GM12878 (cell line): ENCODE measurements at regions not wholly inside any gene's neighbourhood (a gene's known extent, or its start where the extent isn't known, plus 50 kb on each side); places are given as distances from the start of the nearest gene placed in this dataset.

Experiments used
- ATAC-seq: fragments of 200-7000 bp; cut with Tn5 transposase; 3 replicates; pipeline ENCODE4 v1.9.1; 2020; ENCODE audit warnings: mild to moderate bottlenecking, moderate library complexity
- BruUV-seq: library from RNA; stranded (reverse); fragments of 400-500 nt; replicated peaks from 2 replicates; lab custom pipeline; 2021; lab: Mats Ljungman, UMichigan
- CTCF ChIA-PET: fragments of 300-600 bp; sonication (Branson Sonifier 250); formaldehyde crosslinking; extraction: SDS; loops from one replicate; lab custom pipeline; 2021; ENCODE audit warnings: inconsistent platforms; lab: Yijun Ruan, JAX
- POLR2A ChIA-PET: fragments of 350-600 bp; formaldehyde crosslinking; extraction: SDS; loops from one replicate; lab custom pipeline; 2021; ENCODE audit warnings: inconsistent platforms; lab: Charles Lee
- RAD21 ChIA-PET: fragments of 300-600 bp; sonication (Branson Sonifier 250); formaldehyde crosslinking; loops from one replicate; lab custom pipeline; 2023; ENCODE audit warnings: antibody characterized with exemption; ENCODE audit not compliant: unreplicated experiment; lab: Charles Lee
- SMC1A ChIA-PET: fragments of 300-600 bp; sonication (Branson Sonifier 250); formaldehyde crosslinking; loops from one replicate; lab custom pipeline; 2023; ENCODE audit not compliant: unreplicated experiment, uncharacterized antibody; lab: Charles Lee
- DNase-seq: peaks from one replicate; pipeline ENCODE4 v3.0.0-alpha.2; 2011; ENCODE audit warnings: low read depth, low spot score
- FAIRE-seq: peaks from 3 replicates; lab custom pipeline; 2011; peaks lifted over from hg19 to GRCh38; lab: Jason Lieb, UNC
- H2AFZ ChIP-seq: 2 replicates; pipeline ENCODE4 v1.6.0; 2011; ENCODE audit warnings: low read depth, low read length, control low read depth; ENCODE audit not compliant: control insufficient read depth
- H3K27ac ChIP-seq: 2 replicates; pipeline ENCODE4 v1.5.1; 2011; ENCODE audit warnings: control low read depth; ENCODE audit not compliant: control insufficient read depth, insufficient read depth
- H3K27me3 ChIP-seq, 2 experiments: replicated peaks in 1 of 2; 2 replicates each; pipeline versions ENCODE4 v1.6.0 to v1.6.1; 2011; ENCODE audit warnings: low read length in 1 of 2; ENCODE audit not compliant: control insufficient read depth in 2 of 2, insufficient read depth in 2 of 2
- H3K36me3 ChIP-seq, 2 experiments: 2 replicates each; pipeline ENCODE4 v1.5.1; 2011; ENCODE audit warnings: low read length in 1 of 2; ENCODE audit not compliant: control insufficient read depth in 2 of 2, insufficient read depth in 2 of 2
- H3K4me1 ChIP-seq: 2 replicates; pipeline ENCODE4 v1.6.1; 2011; ENCODE audit warnings: mild to moderate bottlenecking, low read length, moderate library complexity, mixed read lengths; ENCODE audit not compliant: control insufficient read depth, insufficient read depth
- H3K4me2 ChIP-seq: 2 replicates; pipeline ENCODE4 v1.6.0; 2011; ENCODE audit warnings: control low read depth; ENCODE audit not compliant: control insufficient read depth, insufficient read depth
- H3K4me3 ChIP-seq: fragments of 200-600 bp; sonication (generic); 2 replicates; pipeline ENCODE4 v1.5.1; 2016
- H3K79me2 ChIP-seq: 2 replicates; pipeline ENCODE4 v1.6.0; 2011; ENCODE audit warnings: low read length; ENCODE audit not compliant: control insufficient read depth, insufficient read depth
- H3K9ac ChIP-seq: 2 replicates; pipeline ENCODE4 v1.8.0; 2011; ENCODE audit warnings: low read length, control low read depth, mixed read lengths; ENCODE audit not compliant: control insufficient read depth, insufficient read depth
- H3K9me3 ChIP-seq: replicated peaks from 3 replicates; pipeline ENCODE4 v1.5.1; 2011; ENCODE audit warnings: mild to moderate bottlenecking, low read length; ENCODE audit not compliant: control insufficient read depth, insufficient read depth
- H4K20me1 ChIP-seq: 2 replicates; pipeline ENCODE4 v1.6.0; 2011; ENCODE audit not compliant: control insufficient read depth, insufficient read depth
- CBX3 ChIP-seq: fragments of 200-600 bp; sonication (generic); IDR thresholded peaks from 2 replicates; pipeline ENCODE4 v1.6.1; 2016; ENCODE audit warnings: low read depth, borderline replicate concordance
- CREM ChIP-seq: IDR thresholded peaks from 2 replicates; pipeline ENCODE4 v1.6.1; 2014; ENCODE audit warnings: antibody characterized with exemption, low read depth
- FOS ChIP-seq: IDR thresholded peaks from 3 replicates; pipeline ENCODE4 v1.6.1; 2011; ENCODE audit warnings: borderline replicate concordance; ENCODE audit not compliant: insufficient read length; ENCODE audit errors: extremely low read depth
- HDAC2 ChIP-seq: fragments of 200-600 bp; sonication (generic); IDR thresholded peaks from 2 replicates; pipeline ENCODE4 v1.6.1; 2017
- IKZF1 ChIP-seq: fragments of 450-650 bp; conservative IDR thresholded peaks from 2 replicates; pipeline ENCODE4 v1.6.1; 2017; ENCODE audit warnings: antibody characterized with exemption, mild to moderate bottlenecking
- MAX ChIP-seq: IDR thresholded peaks from 2 replicates; pipeline ENCODE4 v1.6.1; 2012; ENCODE audit warnings: low read depth, low read length, improper control_type of control experiment
- MYC ChIP-seq: IDR thresholded peaks from 2 replicates; pipeline ENCODE4 v1.6.1; 2011; ENCODE audit warnings: mild to moderate bottlenecking, low read length, moderate library complexity, inconsistent platforms; ENCODE audit not compliant: insufficient read depth, insufficient replicate concordance, insufficient read length, severe bottlenecking
- PBX3 ChIP-seq: IDR thresholded peaks from 2 replicates; pipeline ENCODE4 v1.6.1; 2011; ENCODE audit warnings: mild to moderate bottlenecking, low read depth, low read length, moderate library complexity; ENCODE audit not compliant: insufficient replicate concordance
- PML ChIP-seq: IDR thresholded peaks from 2 replicates; pipeline ENCODE4 v1.6.1; 2012; ENCODE audit warnings: low read length, inconsistent platforms
- POLR2AphosphoS2 ChIP-seq: IDR thresholded peaks from 2 replicates; pipeline ENCODE4 v1.6.1; 2011; ENCODE audit warnings: low read depth, mild to moderate bottlenecking, low read length, improper control_type of control experiment, moderate library complexity
- SMARCA5 ChIP-seq: fragments of 450-650 bp; IDR thresholded peaks from 2 replicates; pipeline ENCODE4 v1.6.1; 2017; ENCODE audit warnings: mild to moderate bottlenecking
- ZBTB40 ChIP-seq: fragments of 450-650 bp; IDR thresholded peaks from 2 replicates; pipeline ENCODE4 v1.6.1; 2016; ENCODE audit warnings: mild to moderate bottlenecking, moderate library complexity, borderline replicate concordance
- ZNF622 ChIP-seq: fragments of 450-650 bp; IDR thresholded peaks from 2 replicates; pipeline ENCODE4 v1.6.1; 2017; ENCODE audit warnings: mild to moderate bottlenecking, inconsistent platforms
- ZSCAN29 ChIP-seq: fragments of 450-650 bp; IDR thresholded peaks from 2 replicates; pipeline ENCODE4 v1.6.1; 2017; ENCODE audit warnings: mild to moderate bottlenecking, moderate library complexity
- whole genome bisulfite sequencing: methylation state at CpG from one replicate; pipeline ENCODE4 v1.1.6; 2016; ENCODE audit warnings: low lambda C conversion rate; ENCODE audit not compliant: insufficient replicate concordance, insufficient coverage; ENCODE audit errors: missing lambda C conversion rate; 5-methylcytosine and 5-hydroxymethylcytosine counted together
- in situ Hi-C: fragments of 300-500 bp; cut with MboI; formaldehyde crosslinking; loops from 9 replicates; pipeline ENCODE4 v1.14.3; 2018; ENCODE audit warnings: mixed read lengths
- intact Hi-C: fragments of 100-400 bp; cut with micrococcal nuclease; formaldehyde crosslinking; loops from one replicate; pipeline ENCODE4 v1.14.2; 2022; ENCODE audit not compliant: unreplicated experiment

GRCh38 chr11:107198490-107199007 lies 180.3 kb upstream of the GUCY1A2 start:
- WGBS, result 14% methylated on average over 1 of the region's 1 CpG
- Histone ChIP-seq H3K36me3 (no peaks in the 10 kb centered on the region), H3K27ac (no peak overlapping the region), H3K27me3 (no peaks in the 10 kb centered on the region), H3K4me1 (no peaks in the 10 kb centered on the region), H3K4me3 (no peak overlapping the region), H3K4me2 (no peak overlapping the region), H3K9ac (no peak overlapping the region), H3K79me2 (no peaks in the 10 kb centered on the region), H2AFZ (no peak overlapping the region), H4K20me1 (no peaks in the 10 kb centered on the region), H3K9me3 (no peaks in the 10 kb centered on the region)
- no peak for TF ChIP-seq FOS
- no peak for TF ChIP-seq ZNF622
- SMC1A ChIA-PET, result no interaction called here
- FAIRE-seq, result no peak
- RAD21 ChIA-PET, result no interaction called here
- CTCF ChIA-PET, result no interaction called here
- DNase-seq, result no peak
- POLR2A ChIA-PET, result no interaction called here
- in situ Hi-C loops, result no loop called here
- BruUV-seq, result no TSS peak
- intact Hi-C loops, result no loop called here
- ATAC-seq, result no peak

GRCh38 chr11:107197932-107198331 lies 179.7 kb upstream of the GUCY1A2 start:
- ChIA-PET SMC1A (no interaction called here), POLR2A (no interaction called here), CTCF (no interaction called here), RAD21 (no interaction called here)
- no peaks in the 10 kb centered on the region for H3K27me3 ChIP-seq
- no peak overlapping the region for H3K4me2 ChIP-seq
- no peak for FAIRE-seq
- H3K27ac ChIP-seq, result no peak overlapping the region
- 36% methylated on average over 2 of the region's 2 CpGs for WGBS
- no peaks in the 10 kb centered on the region for H3K79me2 ChIP-seq
- H4K20me1 ChIP-seq, result no peaks in the 10 kb centered on the region
- in situ Hi-C loops, result no loop called here
- H3K4me1 ChIP-seq, result no peaks in the 10 kb centered on the region
- no peaks in the 10 kb centered on the region for H3K36me3 ChIP-seq
- no peak for DNase-seq
- H2AFZ ChIP-seq, result no peak overlapping the region
- H3K9me3 ChIP-seq, result no peaks in the 10 kb centered on the region
- ATAC-seq, result no peak
- intact Hi-C loops, result no loop called here
- no peak overlapping the region for H3K4me3 ChIP-seq
- H3K9ac ChIP-seq, result no peak overlapping the region
- no TSS peak for BruUV-seq
- TF ChIP-seq MYC (no peak), PBX3 (no peak), CBX3 (no peak), ZBTB40 (no peak), CREM (no peak), SMARCA5 (no peak), HDAC2 (no peak), ZSCAN29 (no peak), MAX (no peak), POLR2AphosphoS2 (no peak), IKZF1 (no peak), PML (no peak)
